ENCODE measurements at regions not wholly inside any gene's neighbourhood (a gene's known extent, or its start where the extent isn't known, plus 50 kb on each side); places are given as distances from the start of the nearest gene placed in this dataset.

- in situ Hi-C loops (cut with HindIII; ENCODE audit: low pct_unique_long_range_greater_than_20kb, low sequenced_read_pairs), result no loop called here
- TF ChIP-seq JUND (IDR thresholded peaks at IDR 0.05; ENCODE audit: low read depth), result no peak
- no peak for DNase-seq (ENCODE audit: low read depth in 1 of 2, low spot score in 1 of 2)
Observed at GRCh38 chr12:31859232-31859977, 99.8 kb upstream of the RESF1 start.

- TF ChIP-seq JUND (IDR thresholded peaks at IDR 0.05; ENCODE audit: low read depth), result no peak
- DNase-seq (ENCODE audit: low read depth in 1 of 2, low spot score in 1 of 2), result no peak
- in situ Hi-C loops (cut with HindIII; ENCODE audit: low pct_unique_long_range_greater_than_20kb, low sequenced_read_pairs), result no loop called here
Observed at GRCh38 chr12:31855427-31855826, 103.8 kb upstream of the RESF1 start.

- peak in 1 of 2 experiments; percentile 61 for DNase-seq (ENCODE audit: low read depth in 1 of 2, low spot score in 1 of 2)
- in situ Hi-C loops (cut with HindIII; ENCODE audit: low pct_unique_long_range_greater_than_20kb, low sequenced_read_pairs), result no loop called here
- no peak for TF ChIP-seq JUND (IDR thresholded peaks at IDR 0.05; ENCODE audit: low read depth)
Observed at GRCh38 chr12:31853977-31854376, 105.2 kb upstream of the RESF1 start.

- DNase-seq (ENCODE audit: low read depth in 1 of 2, low spot score in 1 of 2), result no peak
- no peak for TF ChIP-seq JUND (IDR thresholded peaks at IDR 0.05; ENCODE audit: low read depth)
- in situ Hi-C loops (cut with HindIII; ENCODE audit: low pct_unique_long_range_greater_than_20kb, low sequenced_read_pairs), result no loop called here
Observed at GRCh38 chr12:31853520-31853919, 105.7 kb upstream of the RESF1 start.

DNA sequence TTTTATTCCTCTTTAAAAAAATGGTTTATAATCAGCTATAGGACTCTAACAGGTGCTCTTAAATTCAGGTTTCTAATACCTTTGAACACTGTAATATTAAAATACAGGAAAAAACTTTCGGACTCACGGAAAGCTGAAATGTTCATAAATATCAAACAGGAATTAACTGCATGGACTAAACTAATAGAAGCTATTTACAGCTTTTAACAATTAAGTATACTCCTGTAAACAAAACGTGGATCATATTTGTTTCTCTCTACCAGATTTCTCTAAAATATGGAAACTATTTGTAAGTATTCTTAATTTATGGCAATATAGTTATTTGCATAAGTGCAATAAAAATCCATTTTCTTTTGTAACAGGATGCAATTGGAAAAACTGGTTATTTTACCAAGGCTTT, 108.9 kb upstream of the RESF1 start:
- no peak for TF ChIP-seq JUND (IDR thresholded peaks at IDR 0.05; ENCODE audit: low read depth)
- peak in 1 of 2 experiments; percentile 38 for DNase-seq (ENCODE audit: low read depth in 1 of 2, low spot score in 1 of 2)
- in situ Hi-C loops (cut with HindIII; ENCODE audit: low pct_unique_long_range_greater_than_20kb, low sequenced_read_pairs), result no loop called here

DNA sequence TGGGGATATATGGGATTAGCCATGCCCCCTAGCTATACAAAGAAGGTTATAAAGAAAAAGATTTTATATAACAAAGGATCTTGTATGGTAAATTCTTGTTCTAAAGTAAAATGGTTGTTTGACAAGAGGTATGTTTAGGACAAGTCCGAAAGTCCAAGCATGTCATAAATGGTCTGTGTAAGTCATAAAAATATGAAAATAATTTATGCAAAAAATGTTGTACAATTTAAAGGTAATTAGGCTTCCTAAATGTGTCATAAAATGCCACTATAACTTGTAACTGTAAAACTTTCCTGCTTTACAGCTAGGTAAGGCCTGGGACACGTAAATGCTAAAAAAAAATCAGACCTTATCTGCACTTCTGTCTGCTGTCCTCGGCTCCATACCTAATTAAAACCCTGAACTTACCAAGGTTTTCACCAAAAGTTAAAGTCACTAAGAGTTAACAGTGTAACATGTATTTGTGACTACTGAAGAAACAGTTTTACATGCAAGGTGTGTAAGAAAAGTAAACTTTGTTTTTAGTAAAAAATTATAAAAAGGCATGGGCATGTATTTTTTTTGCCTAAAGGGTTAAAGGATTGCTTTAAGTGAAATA, 110.0 kb upstream of the RESF1 start:
- in situ Hi-C loops (cut with HindIII; ENCODE audit: low pct_unique_long_range_greater_than_20kb, low sequenced_read_pairs), result no loop called here
- no peak for TF ChIP-seq JUND (IDR thresholded peaks at IDR 0.05; ENCODE audit: low read depth)
- peak in 1 of 2 experiments; percentile 69 for DNase-seq (ENCODE audit: low read depth in 1 of 2, low spot score in 1 of 2)

DNA sequence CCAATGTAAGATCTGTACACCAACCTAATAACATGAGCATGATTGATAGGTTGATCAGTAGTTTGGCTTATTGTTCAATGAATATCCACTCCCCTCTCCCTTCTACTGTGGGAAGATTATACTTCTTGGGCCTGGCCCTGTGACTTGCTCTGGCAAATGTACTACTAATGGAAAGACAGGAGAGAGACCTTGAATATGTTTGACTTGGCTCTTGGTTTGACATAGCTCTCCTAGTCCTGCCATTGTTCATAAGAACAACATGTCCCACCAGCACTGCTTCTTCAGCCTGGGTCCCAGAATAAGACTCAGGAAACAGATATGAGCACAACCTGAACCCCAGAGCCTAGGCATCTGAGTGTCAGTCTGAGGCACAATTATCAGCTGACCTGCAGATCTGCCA, 112.8 kb upstream of the RESF1 start:
- no peak for TF ChIP-seq JUND (IDR thresholded peaks at IDR 0.05; ENCODE audit: low read depth)
- DNase-seq (ENCODE audit: low read depth in 1 of 2, low spot score in 1 of 2), result no peak
- in situ Hi-C loops (cut with HindIII; ENCODE audit: low pct_unique_long_range_greater_than_20kb, low sequenced_read_pairs), result no loop called here

- DNase-seq (ENCODE audit: low read depth in 1 of 2, low spot score in 1 of 2), result no peak
- in situ Hi-C loops (cut with HindIII; ENCODE audit: low pct_unique_long_range_greater_than_20kb, low sequenced_read_pairs), result no loop called here
- no peak for TF ChIP-seq JUND (IDR thresholded peaks at IDR 0.05; ENCODE audit: low read depth)
Observed at GRCh38 chr12:31845613-31846322, 113.4 kb upstream of the RESF1 start.

DNA sequence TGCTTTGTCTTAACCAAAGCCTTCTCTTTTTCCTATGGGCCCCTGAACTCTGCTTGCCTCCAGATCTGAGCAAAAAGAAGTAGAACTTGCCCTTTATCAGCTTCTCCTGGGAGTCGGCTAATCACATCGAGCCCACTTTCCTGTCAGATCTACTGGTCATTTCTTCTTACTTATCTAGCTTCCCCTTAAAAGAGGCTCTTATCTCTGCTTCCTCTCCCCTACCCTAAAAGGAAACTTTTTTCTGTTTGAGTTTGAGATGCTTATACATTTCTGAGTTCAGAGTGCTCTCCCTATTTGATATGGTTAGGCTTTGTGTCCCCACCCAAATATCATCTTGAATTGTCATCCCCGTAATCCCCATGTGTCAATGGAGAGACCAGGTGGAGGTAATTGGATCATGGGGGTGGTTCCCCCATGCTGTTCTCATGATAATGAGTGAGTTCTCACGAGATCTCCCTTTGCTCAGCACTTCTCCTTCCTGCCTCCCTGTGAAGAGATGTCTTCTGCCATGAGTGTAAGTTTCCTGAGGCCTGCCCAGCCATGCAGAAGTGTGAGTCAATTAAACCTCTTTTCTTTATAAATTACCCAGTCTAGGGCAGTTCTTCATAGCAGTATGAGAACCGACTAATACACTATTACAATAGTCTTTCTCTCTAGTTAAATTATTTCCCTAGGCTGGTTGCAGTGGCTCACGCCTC, 114.7 kb upstream of the AMN1 start:
- TF ChIP-seq JUND (IDR thresholded peaks at IDR 0.05; ENCODE audit: low read depth), result no peak
- in situ Hi-C loops (cut with HindIII; ENCODE audit: low pct_unique_long_range_greater_than_20kb, low sequenced_read_pairs), result no loop called here
- DNase-seq (ENCODE audit: low read depth in 1 of 2, low spot score in 1 of 2), result no peak

GRCh38 chr12:31837913-31838312, 109.1 kb upstream of the AMN1 start:
- in situ Hi-C loops (cut with HindIII; ENCODE audit: low pct_unique_long_range_greater_than_20kb, low sequenced_read_pairs), result no loop called here
- no peak for DNase-seq (ENCODE audit: low read depth in 1 of 2, low spot score in 1 of 2)
- TF ChIP-seq JUND (IDR thresholded peaks at IDR 0.05; ENCODE audit: low read depth), result no peak

- no peak for TF ChIP-seq JUND (IDR thresholded peaks at IDR 0.05; ENCODE audit: low read depth)
- no peak for DNase-seq (ENCODE audit: low read depth in 1 of 2, low spot score in 1 of 2)
- in situ Hi-C loops (cut with HindIII; ENCODE audit: low pct_unique_long_range_greater_than_20kb, low sequenced_read_pairs), result no loop called here
Observed at GRCh38 chr12:31835276-31835882, 106.6 kb upstream of the AMN1 start.

- no peak for DNase-seq (ENCODE audit: low read depth in 1 of 2, low spot score in 1 of 2)
- TF ChIP-seq JUND (IDR thresholded peaks at IDR 0.05; ENCODE audit: low read depth), result no peak
- in situ Hi-C loops (cut with HindIII; ENCODE audit: low pct_unique_long_range_greater_than_20kb, low sequenced_read_pairs), result no loop called here
Observed at GRCh38 chr12:31834150-31834549, 105.3 kb upstream of the AMN1 start.

Measured in T47D (cell line).